Neural progenitor cell (in vitro differentiated cells): ENCODE measurements at regions not wholly inside any gene's neighbourhood (a gene's known extent, or its start where the extent isn't known, plus 50 kb on each side); places are given as distances from the start of the nearest gene placed in this dataset.

ENCODE experiments used
- DNase-seq: peaks from one replicate; pipeline ENCODE4 v3.0.0-alpha.2; 2016; ENCODE audit warnings: low spot score
- H2AFZ ChIP-seq: fragments of 200-600 bp; sonication (generic); replicated peaks from 2 replicates; pipeline ENCODE4 v1.6.1; 2016; ENCODE audit warnings: antibody characterized with exemption
- H3F3A ChIP-seq: fragments of 200-600 bp; sonication (generic); 2 replicates; pipeline ENCODE4 v1.6.1; 2016; ENCODE audit warnings: antibody characterized with exemption, low read depth
- H3K27ac ChIP-seq: fragments of 200-600 bp; sonication (generic); 2 replicates; pipeline ENCODE4 v1.5.1; 2016; ENCODE audit warnings: mild to moderate bottlenecking
- H3K27me3 ChIP-seq: fragments of 200-600 bp; sonication (generic); 2 replicates; pipeline ENCODE4 v1.6.1; 2016; ENCODE audit warnings: mild to moderate bottlenecking, moderate library complexity
- H3K36me3 ChIP-seq: fragments of 200-600 bp; sonication (generic); 2 replicates; pipeline ENCODE4 v1.5.1; 2016
- H3K4me1 ChIP-seq: fragments of 200-600 bp; sonication (generic); 2 replicates; pipeline ENCODE4 v1.6.1; 2016; ENCODE audit warnings: mixed run types
- H3K4me2 ChIP-seq: fragments of 200-600 bp; sonication (generic); 2 replicates; pipeline ENCODE4 v1.6.1; 2016
- H3K4me3 ChIP-seq: fragments of 200-600 bp; sonication (generic); 2 replicates; pipeline ENCODE4 v1.5.1; 2016
- H3K79me2 ChIP-seq: fragments of 200-600 bp; sonication (generic); 2 replicates; pipeline ENCODE4 v1.6.1; 2016; ENCODE audit warnings: low read depth
- H3K9ac ChIP-seq: fragments of 200-600 bp; sonication (generic); 2 replicates; pipeline ENCODE4 v1.6.1; 2016
- H3K9me3 ChIP-seq: fragments of 200-600 bp; sonication (generic); 2 replicates; pipeline ENCODE4 v1.5.1; 2016; ENCODE audit warnings: low read depth
- H4K20me1 ChIP-seq: fragments of 200-600 bp; sonication (generic); 2 replicates; pipeline ENCODE4 v1.6.1; 2016; ENCODE audit warnings: low read depth
- H3K27ac Mint-ChIP-seq: 3 replicates; pipeline ENCODE4 v1.8.0; 2021; ENCODE audit warnings: mixed read lengths
- H3K27me3 Mint-ChIP-seq: 2 replicates; pipeline ENCODE4 v1.8.0; 2022; ENCODE audit warnings: low read depth, mild to moderate bottlenecking, inconsistent platforms, moderate library complexity, mixed read lengths; ENCODE audit not compliant: insufficient read depth
- H3K36me3 Mint-ChIP-seq: 3 replicates; pipeline ENCODE4 v1.8.0; 2021; ENCODE audit warnings: mixed read lengths
- H3K4me1 Mint-ChIP-seq: 3 replicates; pipeline ENCODE4 v1.8.0; 2021; ENCODE audit warnings: mixed read lengths
- H3K4me3 Mint-ChIP-seq: 3 replicates; pipeline ENCODE4 v1.8.0; 2021; ENCODE audit warnings: mild to moderate bottlenecking, moderate library complexity, mixed read lengths
- H3K9me3 Mint-ChIP-seq: 3 replicates; pipeline ENCODE4 v1.8.0; 2020; ENCODE audit warnings: mixed read lengths
- EZH2 ChIP-seq: fragments of 200-600 bp; sonication (generic); IDR thresholded peaks from 2 replicates; pipeline ENCODE4 v1.6.1; 2017; ENCODE audit warnings: antibody characterized with exemption, mild to moderate bottlenecking, moderate library complexity
- EZH2phosphoT487 ChIP-seq: fragments of 200-600 bp; sonication (generic); IDR thresholded peaks from 2 replicates; pipeline ENCODE4 v1.6.1; 2017; ENCODE audit warnings: antibody characterized with exemption
- TF ChIP-seq, protein P1 (sequence below): fragments of 200-600 bp; sonication (generic); IDR thresholded peaks from 2 replicates; pipeline ENCODE4 v1.5.1; 2017; ENCODE audit warnings: antibody characterized with exemption, mild to moderate bottlenecking

- H3K9me3 ChIP-seq, result peaks cover 33% of the 10 kb centered on the region
- no peak overlapping the region for H3K27ac Mint-ChIP-seq
- H3K36me3 Mint-ChIP-seq, result no peaks in the 10 kb centered on the region
- DNase-seq, result no peak
- no peak overlapping the region for H3K4me3 ChIP-seq
- H3F3A ChIP-seq, result no peaks in the 10 kb centered on the region
- no peak overlapping the region for H3K4me2 ChIP-seq
- H3K27me3 Mint-ChIP-seq, result peaks cover 5% of the 10 kb centered on the region
- H3K9ac ChIP-seq, result no peak overlapping the region
- H4K20me1 ChIP-seq, result no peaks in the 10 kb centered on the region
- peaks cover 4% of the 10 kb centered on the region for H3K9me3 Mint-ChIP-seq
- no peak overlapping the region for H2AFZ ChIP-seq
- H3K27me3 ChIP-seq, result no peaks in the 10 kb centered on the region
- H3K79me2 ChIP-seq, result no peaks in the 10 kb centered on the region
- no peaks in the 10 kb centered on the region for H3K4me1 Mint-ChIP-seq
- H3K27ac ChIP-seq, result no peak overlapping the region
- no peak overlapping the region for H3K4me3 Mint-ChIP-seq
- H3K36me3 ChIP-seq, result no peaks in the 10 kb centered on the region
- no peaks in the 10 kb centered on the region for H3K4me1 ChIP-seq
- TF ChIP-seq, protein P1, sequence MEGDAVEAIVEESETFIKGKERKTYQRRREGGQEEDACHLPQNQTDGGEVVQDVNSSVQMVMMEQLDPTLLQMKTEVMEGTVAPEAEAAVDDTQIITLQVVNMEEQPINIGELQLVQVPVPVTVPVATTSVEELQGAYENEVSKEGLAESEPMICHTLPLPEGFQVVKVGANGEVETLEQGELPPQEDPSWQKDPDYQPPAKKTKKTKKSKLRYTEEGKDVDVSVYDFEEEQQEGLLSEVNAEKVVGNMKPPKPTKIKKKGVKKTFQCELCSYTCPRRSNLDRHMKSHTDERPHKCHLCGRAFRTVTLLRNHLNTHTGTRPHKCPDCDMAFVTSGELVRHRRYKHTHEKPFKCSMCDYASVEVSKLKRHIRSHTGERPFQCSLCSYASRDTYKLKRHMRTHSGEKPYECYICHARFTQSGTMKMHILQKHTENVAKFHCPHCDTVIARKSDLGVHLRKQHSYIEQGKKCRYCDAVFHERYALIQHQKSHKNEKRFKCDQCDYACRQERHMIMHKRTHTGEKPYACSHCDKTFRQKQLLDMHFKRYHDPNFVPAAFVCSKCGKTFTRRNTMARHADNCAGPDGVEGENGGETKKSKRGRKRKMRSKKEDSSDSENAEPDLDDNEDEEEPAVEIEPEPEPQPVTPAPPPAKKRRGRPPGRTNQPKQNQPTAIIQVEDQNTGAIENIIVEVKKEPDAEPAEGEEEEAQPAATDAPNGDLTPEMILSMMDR, result no peak
- no peak for TF ChIP-seq EZH2phosphoT487
Observed at GRCh38 chr2:88852753-88853402, 161.4 kb downstream of the RPIA start.

GRCh38 chr2:88853403-88853790 lies 161.9 kb downstream of the RPIA start:
- H3K4me3 Mint-ChIP-seq, result no peak overlapping the region
- TF ChIP-seq, protein P1, result no peak
- TF ChIP-seq EZH2 (no peak), EZH2phosphoT487 (no peak)
- Histone ChIP-seq H3K9ac (no peak overlapping the region), H3K9me3 (peaks cover 37% of the 10 kb centered on the region), H4K20me1 (no peaks in the 10 kb centered on the region), H3K4me3 (no peak overlapping the region), H3K79me2 (no peaks in the 10 kb centered on the region), H3K4me1 (no peaks in the 10 kb centered on the region), H2AFZ (no peak overlapping the region), H3K27me3 (no peaks in the 10 kb centered on the region), H3K4me2 (no peak overlapping the region), H3F3A (no peaks in the 10 kb centered on the region), H3K27ac (no peak overlapping the region), H3K36me3 (no peaks in the 10 kb centered on the region)
- no peak overlapping the region for H3K27ac Mint-ChIP-seq
- no peak for DNase-seq
- peaks cover 4% of the 10 kb centered on the region for H3K9me3 Mint-ChIP-seq
- no peaks in the 10 kb centered on the region for H3K36me3 Mint-ChIP-seq
- peaks cover 5% of the 10 kb centered on the region for H3K27me3 Mint-ChIP-seq
- no peaks in the 10 kb centered on the region for H3K4me1 Mint-ChIP-seq

DNA sequence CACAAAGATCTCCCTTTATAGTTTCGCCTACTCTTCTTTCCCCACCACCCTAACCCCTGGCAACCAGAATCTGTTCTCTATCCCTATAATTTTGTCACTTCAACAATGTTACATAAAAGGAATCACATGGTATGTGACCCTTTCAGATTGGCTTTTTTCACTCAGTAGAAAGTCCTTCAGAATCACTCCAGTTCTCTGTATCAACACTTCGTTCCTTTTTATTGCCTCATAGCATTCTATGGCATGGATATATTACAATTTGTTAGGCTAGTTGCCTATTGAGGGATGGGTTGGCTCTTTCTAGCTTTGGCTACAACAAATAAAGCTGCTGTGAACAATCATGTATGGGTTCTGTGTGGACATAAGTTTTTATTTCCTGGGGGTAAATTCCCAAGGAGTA lies 163.1 kb downstream of the RPIA start:
- H3K27ac Mint-ChIP-seq, result no peak overlapping the region
- peaks cover 35% of the 10 kb centered on the region for H3K9me3 ChIP-seq
- peaks cover 5% of the 10 kb centered on the region for H3K27me3 Mint-ChIP-seq
- H3K4me2 ChIP-seq, result no peak overlapping the region
- no peak overlapping the region for H3K4me3 ChIP-seq
- no peaks in the 10 kb centered on the region for H3K79me2 ChIP-seq
- DNase-seq, result no peak
- no peaks in the 10 kb centered on the region for H3F3A ChIP-seq
- no peaks in the 10 kb centered on the region for H3K4me1 Mint-ChIP-seq
- H2AFZ ChIP-seq, result no peak overlapping the region
- no peak overlapping the region for H3K4me3 Mint-ChIP-seq
- H3K9me3 Mint-ChIP-seq, result peaks cover 4% of the 10 kb centered on the region
- H3K4me1 ChIP-seq, result no peaks in the 10 kb centered on the region
- TF ChIP-seq, protein P1, result no peak
- no peak for TF ChIP-seq EZH2
- no peak for TF ChIP-seq EZH2phosphoT487
- H3K36me3 ChIP-seq, result no peaks in the 10 kb centered on the region
- no peak overlapping the region for H3K9ac ChIP-seq
- H3K36me3 Mint-ChIP-seq, result no peaks in the 10 kb centered on the region
- H3K27me3 ChIP-seq, result no peaks in the 10 kb centered on the region
- H3K27ac ChIP-seq, result no peak overlapping the region
- H4K20me1 ChIP-seq, result no peaks in the 10 kb centered on the region
